DND-41 (cell line): ENCODE measurements at regions not wholly inside any gene's neighbourhood (a gene's known extent, or its start where the extent isn't known, plus 50 kb on each side); places are given as distances from the start of the nearest gene placed in this dataset.

ENCODE experiments used
- EZH2 ChIP-seq: IDR thresholded peaks from 3 replicates; pipeline ENCODE4 v1.6.1; 2012; ENCODE audit warnings: borderline replicate concordance, low read depth, mild to moderate bottlenecking, moderate library complexity, low read length, inconsistent platforms; ENCODE audit not compliant: severe bottlenecking
- TF ChIP-seq, protein P1 (sequence below): IDR thresholded peaks from 2 replicates; pipeline ENCODE4 v1.5.1; 2012; ENCODE audit warnings: borderline replicate concordance, low read length, moderate library complexity, mild to moderate bottlenecking; ENCODE audit not compliant: poor library complexity, severe bottlenecking; ENCODE audit errors: extremely low read depth

DNA sequence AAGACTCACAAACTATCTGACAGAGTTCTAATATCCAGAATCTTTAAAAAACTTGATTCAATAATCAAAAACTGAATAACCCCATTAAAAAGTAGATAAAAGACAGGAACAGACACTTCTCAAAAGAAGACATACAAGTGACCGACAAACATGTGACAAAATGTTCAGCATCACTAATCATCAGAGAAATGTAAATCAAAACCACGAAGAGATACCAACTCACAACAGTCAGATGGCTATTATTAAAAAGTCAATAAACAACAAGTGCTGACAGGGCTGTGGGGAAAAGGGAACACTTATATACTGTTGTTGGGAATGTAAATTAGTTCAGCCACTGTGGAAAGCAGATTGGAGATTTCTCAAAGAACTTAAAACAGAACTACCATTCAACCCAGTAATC is 138.1 kb upstream of the RASGEF1B start:
- TF ChIP-seq, protein P1, sequence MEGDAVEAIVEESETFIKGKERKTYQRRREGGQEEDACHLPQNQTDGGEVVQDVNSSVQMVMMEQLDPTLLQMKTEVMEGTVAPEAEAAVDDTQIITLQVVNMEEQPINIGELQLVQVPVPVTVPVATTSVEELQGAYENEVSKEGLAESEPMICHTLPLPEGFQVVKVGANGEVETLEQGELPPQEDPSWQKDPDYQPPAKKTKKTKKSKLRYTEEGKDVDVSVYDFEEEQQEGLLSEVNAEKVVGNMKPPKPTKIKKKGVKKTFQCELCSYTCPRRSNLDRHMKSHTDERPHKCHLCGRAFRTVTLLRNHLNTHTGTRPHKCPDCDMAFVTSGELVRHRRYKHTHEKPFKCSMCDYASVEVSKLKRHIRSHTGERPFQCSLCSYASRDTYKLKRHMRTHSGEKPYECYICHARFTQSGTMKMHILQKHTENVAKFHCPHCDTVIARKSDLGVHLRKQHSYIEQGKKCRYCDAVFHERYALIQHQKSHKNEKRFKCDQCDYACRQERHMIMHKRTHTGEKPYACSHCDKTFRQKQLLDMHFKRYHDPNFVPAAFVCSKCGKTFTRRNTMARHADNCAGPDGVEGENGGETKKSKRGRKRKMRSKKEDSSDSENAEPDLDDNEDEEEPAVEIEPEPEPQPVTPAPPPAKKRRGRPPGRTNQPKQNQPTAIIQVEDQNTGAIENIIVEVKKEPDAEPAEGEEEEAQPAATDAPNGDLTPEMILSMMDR, result no peak
- no peak for TF ChIP-seq EZH2
